Calu3 (cell line): ENCODE measurements at regions not wholly inside any gene's neighbourhood (a gene's known extent, or its start where the extent isn't known, plus 50 kb on each side); places are given as distances from the start of the nearest gene placed in this dataset.

Experiments used
- BruUV-seq: library from RNA; stranded (reverse); fragments of 400-500 nt; replicated peaks from 2 replicates; lab custom pipeline; 2021; lab: Mats Ljungman, UMichigan
- CTCF ChIA-PET: fragments of 300-600 bp; sonication (Branson Sonifier 250); formaldehyde crosslinking; loops from one replicate; lab custom pipeline; 2022; ENCODE audit warnings: antibody characterized with exemption; lab: Charles Lee
- DNase-seq: peaks from one replicate; pipeline ENCODE4 v3.0.0; 2022
- H3K27ac Mint-ChIP-seq: one replicate; pipeline ENCODE4 v1.8.0; 2022; ENCODE audit warnings: mixed read lengths; ENCODE audit not compliant: unreplicated experiment
- H3K27me3 Mint-ChIP-seq: one replicate; pipeline ENCODE4 v1.8.0; 2022; ENCODE audit warnings: mixed read lengths; ENCODE audit not compliant: unreplicated experiment
- H3K36me3 Mint-ChIP-seq: one replicate; pipeline ENCODE4 v1.8.0; 2022; ENCODE audit warnings: mild to moderate bottlenecking, moderate library complexity, mixed read lengths; ENCODE audit not compliant: insufficient read depth, unreplicated experiment
- H3K4me1 Mint-ChIP-seq: one replicate; pipeline ENCODE4 v1.8.0; 2022; ENCODE audit warnings: mild to moderate bottlenecking, low read depth, mixed read lengths; ENCODE audit not compliant: unreplicated experiment
- H3K4me3 Mint-ChIP-seq: one replicate; pipeline ENCODE4 v1.8.0; 2022; ENCODE audit warnings: mild to moderate bottlenecking, low read depth, moderate library complexity, mixed read lengths; ENCODE audit not compliant: unreplicated experiment
- H3K9me3 Mint-ChIP-seq: one replicate; pipeline ENCODE4 v1.8.0; 2022; ENCODE audit warnings: low read depth, mixed read lengths; ENCODE audit not compliant: unreplicated experiment
- CTCF ChIP-seq: fragments of 200-600 bp; IDR thresholded peaks from one replicate; pipeline ENCODE4 v1.8.0; 2022; ENCODE audit warnings: antibody characterized with exemption; ENCODE audit not compliant: unreplicated experiment
- intact Hi-C: fragments of 100-400 bp; cut with micrococcal nuclease; formaldehyde crosslinking; loops from one replicate; pipeline ENCODE4 v1.10.0; 2022; ENCODE audit not compliant: unreplicated experiment

DNA sequence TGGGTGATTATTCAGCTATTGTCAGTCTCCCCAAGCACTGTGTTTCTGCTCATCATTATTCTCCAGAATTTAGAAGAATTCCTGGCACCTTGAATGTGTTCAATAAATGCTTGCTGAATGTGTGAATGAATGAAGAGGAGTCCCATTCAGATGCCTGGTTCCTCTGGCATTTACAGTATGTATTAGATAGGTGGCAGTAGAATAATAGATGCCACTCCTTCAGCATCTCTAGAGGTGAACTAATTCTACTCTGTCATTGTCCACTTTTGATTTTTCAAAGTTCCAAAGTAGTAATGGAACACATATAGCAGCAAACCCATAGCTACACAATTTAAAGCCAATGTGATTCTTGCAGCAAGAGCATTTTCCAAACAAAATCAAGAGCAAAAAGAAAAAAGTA lies 118.9 kb upstream of the CEP162 start:
- no TSS peak for BruUV-seq
- Mint-ChIP-seq H3K36me3 (no peaks in the 10 kb centered on the region), H3K9me3 (peaks cover 1% of the 10 kb centered on the region), H3K27me3 (peaks cover 14% of the 10 kb centered on the region), H3K27ac (no peak overlapping the region), H3K4me3 (no peak overlapping the region), H3K4me1 (no peaks in the 10 kb centered on the region)
- CTCF ChIA-PET, result interaction anchor here (0.6 kb wide), 1 partner anchor 784 kb away, joined by 3 read pairs; no protein-coding TSS in a partner anchor
- no peak for TF ChIP-seq CTCF
- no peak for DNase-seq
- intact Hi-C loops, result no loop called here

GRCh38 chr6:84344005-84344404 lies 116.6 kb upstream of the CEP162 start:
- no peaks in the 10 kb centered on the region for H3K4me1 Mint-ChIP-seq
- TF ChIP-seq CTCF, result no peak

GRCh38 chr6:84340422-84340821 lies 113.0 kb upstream of the CEP162 start:
- Mint-ChIP-seq H3K27me3 (peaks cover 1% of the 10 kb centered on the region), H3K27ac (no peak overlapping the region), H3K4me3 (no peak overlapping the region), H3K9me3 (peaks cover 3% of the 10 kb centered on the region), H3K36me3 (no peaks in the 10 kb centered on the region), H3K4me1 (no peaks in the 10 kb centered on the region)
- no TSS peak for BruUV-seq
- no peak for DNase-seq
- CTCF ChIA-PET, result no interaction called here
- TF ChIP-seq CTCF, result no peak
- intact Hi-C loops, result no loop called here

More at GRCh38 chr6:84344005-84344404, 116.6 kb upstream of the CEP162 start:
- H3K27ac Mint-ChIP-seq, result no peak overlapping the region
- H3K36me3 Mint-ChIP-seq, result no peaks in the 10 kb centered on the region
- H3K4me3 Mint-ChIP-seq, result no peak overlapping the region
- intact Hi-C loops, result no loop called here
- BruUV-seq, result no TSS peak
- peaks cover 14% of the 10 kb centered on the region for H3K27me3 Mint-ChIP-seq
- H3K9me3 Mint-ChIP-seq, result peaks cover 3% of the 10 kb centered on the region
- DNase-seq, result no peak
- CTCF ChIA-PET, result no interaction called here

DNA sequence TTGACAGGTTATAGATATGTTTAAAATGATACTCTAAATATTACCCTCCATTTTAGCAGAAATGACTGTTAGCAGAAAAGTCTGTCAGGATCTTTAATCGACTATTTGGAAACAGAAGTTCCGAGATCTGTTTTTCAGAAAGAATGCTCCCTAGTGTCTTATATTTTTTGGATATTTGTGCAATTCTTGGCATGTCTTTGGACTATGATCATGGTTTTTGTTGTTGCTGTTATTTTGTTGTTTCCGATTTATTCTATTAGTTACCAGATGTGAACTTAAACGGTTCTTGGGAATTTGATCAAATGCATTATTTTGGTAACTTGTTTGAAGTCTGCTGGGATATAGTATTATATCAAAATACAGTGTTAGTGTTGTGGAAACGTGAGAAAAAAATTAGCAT lies 106.4 kb upstream of the CEP162 start:
- intact Hi-C loops, result no loop called here
- CTCF ChIA-PET, result no interaction called here
- DNase-seq, result no peak
- no peaks in the 10 kb centered on the region for H3K36me3 Mint-ChIP-seq
- no peaks in the 10 kb centered on the region for H3K27me3 Mint-ChIP-seq
- no peaks in the 10 kb centered on the region for H3K9me3 Mint-ChIP-seq
- BruUV-seq, result no TSS peak
- H3K27ac Mint-ChIP-seq, result no peak overlapping the region
- no peaks in the 10 kb centered on the region for H3K4me1 Mint-ChIP-seq
- no peak overlapping the region for H3K4me3 Mint-ChIP-seq
- no peak for TF ChIP-seq CTCF
